OCI-LY7 (cell line): ENCODE measurements at regions not wholly inside any gene's neighbourhood (a gene's known extent, or its start where the extent isn't known, plus 50 kb on each side); places are given as distances from the start of the nearest gene placed in this dataset.

Experiments
- CTCF ChIP-seq: fragments of 200-600 bp; sonication (generic); conservative IDR thresholded peaks from 2 replicates; pipeline ENCODE4 v1.5.1; 2014; ENCODE audit warnings: mild to moderate bottlenecking, antibody characterized with exemption, low read length, moderate library complexity, mixed read lengths
- EZH2phosphoT487 ChIP-seq: fragments of 200-600 bp; sonication (generic); IDR thresholded peaks from 2 replicates; pipeline ENCODE4 v1.6.1; 2018; ENCODE audit warnings: low read depth, borderline replicate concordance, mild to moderate bottlenecking, mixed run types, antibody characterized with exemption, low read length, moderate library complexity, mixed read lengths

GRCh38 chr1:229000187-229000586, 264.9 kb downstream of the RHOU start:
- TF ChIP-seq CTCF (no peak), EZH2phosphoT487 (no peak)
